SK-N-MC (cell line): ENCODE measurements at regions not wholly inside any gene's neighbourhood (a gene's known extent, or its start where the extent isn't known, plus 50 kb on each side); places are given as distances from the start of the nearest gene placed in this dataset.

ENCODE experiments used
- EZH2 ChIP-seq: fragments of 200-600 bp; sonication (generic); IDR thresholded peaks from one replicate; pipeline ENCODE4 v1.6.1; 2017; ENCODE audit warnings: antibody characterized with exemption
- POLR2AphosphoS5 ChIP-seq: IDR thresholded peaks from 2 replicates; pipeline ENCODE4 v1.6.1; 2012; ENCODE audit warnings: mild to moderate bottlenecking, low read depth, low read length, borderline replicate concordance

DNA sequence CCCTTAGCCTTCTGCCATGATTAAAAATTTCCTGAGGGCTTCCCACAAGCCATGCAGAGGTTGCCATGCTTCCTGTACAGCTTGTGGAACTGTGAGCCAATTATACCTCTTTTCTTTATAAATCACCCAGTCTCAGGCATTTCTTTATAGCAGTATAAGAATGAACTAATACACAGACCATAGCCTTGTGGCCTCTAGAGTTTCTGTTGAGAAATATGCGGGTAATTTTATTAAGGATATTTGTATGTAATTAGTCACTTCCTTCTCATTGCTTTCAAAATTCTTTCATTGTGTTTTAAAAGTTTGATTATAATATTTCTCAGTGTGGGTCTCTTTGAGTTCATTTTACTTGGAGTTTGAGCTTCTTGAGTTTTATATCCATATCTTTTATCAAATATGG is 484.9 kb downstream of the COL12A1 start:
- TF ChIP-seq EZH2 (no peak), POLR2AphosphoS5 (no peak)
